ENCODE measurements at regions not wholly inside any gene's neighbourhood (a gene's known extent, or its start where the extent isn't known, plus 50 kb on each side); places are given as distances from the start of the nearest gene placed in this dataset.

DNA sequence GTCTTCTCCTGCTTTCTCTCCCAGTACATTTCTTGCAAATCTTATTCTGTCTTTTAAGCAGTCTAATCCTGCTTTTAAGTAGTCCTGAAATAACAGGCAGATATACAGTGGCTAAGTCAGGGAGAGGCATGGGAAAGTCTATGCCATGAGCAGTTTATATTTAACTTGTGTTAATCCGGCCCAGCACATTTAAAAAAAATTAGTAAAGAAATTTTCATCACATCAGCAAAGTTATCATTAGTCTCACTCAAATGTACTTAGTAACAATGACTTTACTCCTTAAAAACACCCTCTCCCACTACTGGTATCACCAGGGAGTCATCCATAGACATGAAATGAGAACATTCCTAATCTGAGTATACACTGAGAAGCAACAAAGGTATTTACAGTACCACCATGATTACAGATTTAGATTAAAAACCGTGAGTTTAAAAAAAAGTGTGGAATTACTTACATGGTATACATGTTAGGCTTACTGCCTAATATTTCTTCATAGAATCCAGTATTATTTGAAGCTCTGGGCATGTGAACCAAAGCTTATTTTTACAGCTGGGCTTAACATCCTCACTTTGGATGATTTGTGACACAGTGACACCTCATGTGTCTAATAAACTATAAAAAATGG, 75.9 kb upstream of the DAB2 start:
- Mint-ChIP-seq H3K4me3 (no peak overlapping the region), H3K27me3 (peaks cover 11% of the 10 kb centered on the region), H3K36me3 (ENCODE audit: low read depth) (no peaks in the 10 kb centered on the region), H3K9me3 (ENCODE audit: low read depth) (no peaks in the 10 kb centered on the region), H3K27ac (no peak overlapping the region), H3K4me1 (no peaks in the 10 kb centered on the region)
- ATAC-seq (no peak), DNase-seq (no peak)
- ChIA-PET CTCF (no interaction called here), POLR2A (interaction anchor here (0.6 to 0.7 kb wide), 2 partner anchors 125 to 1885 kb away, joined by 3 read pairs; no protein-coding TSS in a partner anchor)
- intact Hi-C loops (cut with DNase I, micrococcal nuclease): no loop called here

DNA sequence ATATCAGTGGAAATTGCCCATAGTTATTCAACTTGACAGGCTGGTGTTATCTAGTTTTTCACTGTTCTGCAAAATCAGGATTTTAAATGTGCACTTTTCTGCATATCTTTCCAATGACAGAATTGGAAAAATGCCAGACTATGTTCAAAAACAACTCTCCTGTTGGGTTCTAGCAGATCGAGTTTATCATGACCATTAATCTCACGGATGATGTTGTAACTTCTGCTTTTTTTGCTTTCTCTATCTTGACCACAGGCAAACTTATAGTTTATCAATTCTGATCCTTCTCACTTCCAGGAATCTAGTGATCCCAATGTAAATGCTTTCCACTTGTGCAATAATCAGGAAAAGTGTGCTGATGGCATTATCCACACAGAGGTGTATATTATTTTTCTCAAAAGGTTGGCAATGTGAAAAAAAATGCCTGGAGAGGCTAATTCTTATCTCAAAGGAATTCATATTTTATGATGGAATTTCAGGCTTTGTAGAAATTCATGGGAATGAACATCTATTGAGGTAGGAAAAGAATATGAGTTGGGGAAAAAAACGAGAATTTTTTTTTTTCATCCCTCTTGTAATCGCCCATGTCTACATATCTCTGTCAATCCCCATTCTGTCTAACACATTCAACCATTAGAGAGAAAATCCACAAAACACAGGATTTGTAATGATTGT, 73.6 kb upstream of the DAB2 start:
- H3K36me3 Mint-ChIP-seq (ENCODE audit: low read depth): no peaks in the 10 kb centered on the region
- no peak overlapping the region for H3K4me3 Mint-ChIP-seq
- ATAC-seq (no peak), DNase-seq (no peak)
- POLR2A ChIA-PET: no interaction called here
- CTCF ChIA-PET: no interaction called here
- no peaks in the 10 kb centered on the region for H3K9me3 Mint-ChIP-seq (ENCODE audit: low read depth)
- no peaks in the 10 kb centered on the region for H3K4me1 Mint-ChIP-seq
- H3K27ac Mint-ChIP-seq: no peak overlapping the region
- peaks cover 6% of the 10 kb centered on the region for H3K27me3 Mint-ChIP-seq
- intact Hi-C loops (cut with DNase I, micrococcal nuclease): loop anchor here in 1 of 2 experiments (10.0 kb wide), 1 partner anchor 1616 kb away; no protein-coding TSS in a partner anchor

DNA sequence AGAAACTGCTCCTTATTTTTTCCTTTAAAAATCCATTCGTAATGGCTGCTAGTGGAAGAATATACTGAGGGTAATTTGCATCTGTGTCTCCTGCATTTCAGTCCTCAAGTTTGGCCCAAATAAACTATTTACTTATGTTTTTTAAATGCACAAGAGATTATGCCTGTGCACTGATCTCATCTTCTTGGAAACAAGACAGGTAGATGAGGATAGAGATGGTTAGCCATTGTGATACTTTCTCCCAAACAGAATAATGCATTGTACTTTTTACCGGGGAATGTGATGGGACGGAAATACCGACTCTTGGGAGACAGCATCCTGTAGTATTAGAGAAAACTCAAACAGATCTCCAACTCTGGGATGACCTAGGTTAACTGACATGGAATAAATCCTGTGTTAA, 72.5 kb upstream of the DAB2 start:
- intact Hi-C loops (cut with DNase I, micrococcal nuclease): loop anchor here in 1 of 2 experiments (10.0 kb wide), 1 partner anchor 1617 kb away; no protein-coding TSS in a partner anchor
- Mint-ChIP-seq H3K36me3 (ENCODE audit: low read depth) (no peaks in the 10 kb centered on the region), H3K9me3 (ENCODE audit: low read depth) (no peaks in the 10 kb centered on the region), H3K27ac (no peak overlapping the region), H3K27me3 (peaks cover 6% of the 10 kb centered on the region), H3K4me3 (no peak overlapping the region), H3K4me1 (no peaks in the 10 kb centered on the region)
- ChIA-PET POLR2A (no interaction called here), CTCF (interaction anchor here (0.6 kb wide), 1 partner anchor 348 kb away, joined by 3 read pairs; no protein-coding TSS in a partner anchor)
- no peak for ATAC-seq
- no peak for DNase-seq

DNA sequence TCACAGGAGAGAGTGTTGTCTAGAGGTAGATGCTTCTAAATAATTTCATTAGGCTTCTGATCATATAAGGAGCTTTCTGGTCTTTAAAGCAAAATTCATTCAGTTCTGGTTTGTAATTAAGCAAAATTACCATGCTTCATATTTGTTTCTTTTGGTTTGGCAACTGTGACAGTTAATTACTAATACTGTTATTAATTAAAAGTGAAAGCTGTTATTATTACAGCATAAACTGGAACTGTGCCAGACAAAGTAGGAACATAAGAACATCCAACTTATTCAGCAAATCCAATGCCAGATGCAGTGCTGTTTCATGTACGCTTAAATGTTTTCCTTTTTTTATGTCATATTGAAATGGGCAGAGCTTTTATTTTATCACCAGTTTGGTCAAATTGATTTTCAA, 70.4 kb upstream of the DAB2 start:
- no peak overlapping the region for H3K27ac Mint-ChIP-seq
- CTCF ChIA-PET: interaction anchor here (0.7 to 1.3 kb wide), 3 partner anchors 9 to 273 kb away, joined by 3 read pairs; no protein-coding TSS in a partner anchor

DNA sequence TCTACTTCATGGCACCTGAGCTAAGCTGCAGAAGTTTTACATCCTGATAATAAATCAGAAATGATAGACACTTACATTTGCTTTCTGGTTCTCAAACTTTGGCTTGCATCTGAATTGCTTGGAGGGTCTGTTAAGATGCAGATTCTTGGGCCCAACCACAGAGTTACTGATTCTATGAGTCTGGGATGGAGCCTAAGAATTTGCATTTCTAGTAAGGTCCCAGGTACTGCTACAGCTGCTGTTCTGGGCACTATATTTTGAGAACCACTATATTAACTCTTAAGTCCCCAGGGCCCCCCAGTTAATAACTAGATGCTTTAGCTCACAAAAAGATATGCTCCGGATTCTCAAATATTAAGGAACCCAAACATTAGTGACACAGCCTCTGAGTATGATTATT, 69.8 kb upstream of the DAB2 start:
- ATAC-seq: no peak
- peaks cover 7% of the 10 kb centered on the region for H3K9me3 Mint-ChIP-seq (ENCODE audit: low read depth)

More for the DNA sequence above, 70.4 kb upstream of the DAB2 start:
- Mint-ChIP-seq H3K4me3 (no peak overlapping the region), H3K4me1 (no peaks in the 10 kb centered on the region), H3K9me3 (ENCODE audit: low read depth) (peaks cover 1% of the 10 kb centered on the region), H3K36me3 (ENCODE audit: low read depth) (no peaks in the 10 kb centered on the region), H3K27me3 (peaks cover 6% of the 10 kb centered on the region)
- no peak for ATAC-seq
- DNase-seq: no peak
- POLR2A ChIA-PET: no interaction called here
- intact Hi-C loops (cut with DNase I, micrococcal nuclease): loop anchor here in 1 of 2 experiments (10.0 kb wide), 1 partner anchor 1620 kb away; no protein-coding TSS in a partner anchor

DNA sequence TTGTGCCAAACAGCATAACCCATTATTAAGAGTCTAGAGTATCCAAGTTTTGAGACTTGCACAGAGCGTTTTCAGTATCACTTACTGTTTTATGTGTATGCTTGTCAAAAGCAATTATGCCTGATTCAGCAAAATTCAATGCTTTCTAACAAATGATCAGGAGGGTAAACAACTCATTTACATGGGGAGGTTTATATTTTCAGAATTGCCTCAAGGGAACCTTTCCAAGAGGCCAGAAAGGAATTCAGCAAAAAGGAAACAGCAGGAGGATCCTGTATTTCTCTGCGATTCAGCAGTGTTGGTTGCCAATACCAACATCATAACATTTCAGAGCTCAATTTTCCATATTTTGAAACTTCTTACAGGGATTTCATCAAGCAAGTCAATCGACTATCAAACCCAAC, 69.3 kb upstream of the DAB2 start:
- Mint-ChIP-seq H3K27me3 (peaks cover 9% of the 10 kb centered on the region), H3K27ac (no peak overlapping the region), H3K4me1 (no peaks in the 10 kb centered on the region), H3K9me3 (ENCODE audit: low read depth) (peaks cover 9% of the 10 kb centered on the region), H3K4me3 (no peak overlapping the region), H3K36me3 (ENCODE audit: low read depth) (no peaks in the 10 kb centered on the region)
- no peak for DNase-seq
- intact Hi-C loops (cut with DNase I, micrococcal nuclease): loop anchor here in 1 of 2 experiments (10.0 kb wide), 1 partner anchor 1621 kb away; no protein-coding TSS in a partner anchor
- no peak for ATAC-seq
- ChIA-PET CTCF (interaction anchor here (1.0 to 1.3 kb wide), 2 partner anchors 10 to 53 kb away, joined by 3 read pairs; no protein-coding TSS in a partner anchor), POLR2A (no interaction called here)

More for the DNA sequence above, 69.8 kb upstream of the DAB2 start:
- H3K4me3 Mint-ChIP-seq: no peak overlapping the region
- H3K36me3 Mint-ChIP-seq (ENCODE audit: low read depth): no peaks in the 10 kb centered on the region
- DNase-seq: no peak
- ChIA-PET CTCF (interaction anchor here (1.0 to 1.3 kb wide), 2 partner anchors 10 to 53 kb away, joined by 3 read pairs; no protein-coding TSS in a partner anchor), POLR2A (no interaction called here)
- intact Hi-C loops (cut with DNase I, micrococcal nuclease): loop anchor here in 1 of 2 experiments (10.0 kb wide), 1 partner anchor 1620 kb away; no protein-coding TSS in a partner anchor
- no peaks in the 10 kb centered on the region for H3K4me1 Mint-ChIP-seq
- no peak overlapping the region for H3K27ac Mint-ChIP-seq
- peaks cover 9% of the 10 kb centered on the region for H3K27me3 Mint-ChIP-seq

DNA sequence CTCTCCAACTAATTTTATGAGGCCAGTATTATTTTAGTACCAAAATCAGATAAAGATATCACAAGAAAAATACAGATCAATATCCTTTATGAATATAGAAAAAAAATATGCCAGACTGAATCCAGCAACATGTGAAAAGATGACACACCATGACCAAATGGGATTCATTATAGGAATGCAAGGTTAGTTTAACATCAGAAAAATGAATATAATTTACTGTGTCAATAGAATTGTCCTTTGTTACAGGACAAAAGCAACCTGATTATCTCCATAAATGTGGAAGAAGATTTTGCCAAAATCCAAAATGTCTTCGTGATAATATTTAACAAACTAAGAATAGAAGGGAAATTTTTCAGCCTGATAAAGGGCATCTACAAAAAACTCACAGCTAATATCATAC, 66.4 kb upstream of the DAB2 start:
- Mint-ChIP-seq H3K27me3 (peaks cover 5% of the 10 kb centered on the region), H3K27ac (no peak overlapping the region), H3K9me3 (ENCODE audit: low read depth) (peaks cover 9% of the 10 kb centered on the region), H3K36me3 (ENCODE audit: low read depth) (no peaks in the 10 kb centered on the region), H3K4me1 (no peaks in the 10 kb centered on the region), H3K4me3 (no peak overlapping the region)
- ChIA-PET CTCF (no interaction called here), POLR2A (no interaction called here)
- DNase-seq (no peak), ATAC-seq (no peak)
- intact Hi-C loops (cut with DNase I, micrococcal nuclease): loop anchor here in 1 of 2 experiments (10.0 kb wide), 1 partner anchor 1624 kb away; no protein-coding TSS in a partner anchor

DNA sequence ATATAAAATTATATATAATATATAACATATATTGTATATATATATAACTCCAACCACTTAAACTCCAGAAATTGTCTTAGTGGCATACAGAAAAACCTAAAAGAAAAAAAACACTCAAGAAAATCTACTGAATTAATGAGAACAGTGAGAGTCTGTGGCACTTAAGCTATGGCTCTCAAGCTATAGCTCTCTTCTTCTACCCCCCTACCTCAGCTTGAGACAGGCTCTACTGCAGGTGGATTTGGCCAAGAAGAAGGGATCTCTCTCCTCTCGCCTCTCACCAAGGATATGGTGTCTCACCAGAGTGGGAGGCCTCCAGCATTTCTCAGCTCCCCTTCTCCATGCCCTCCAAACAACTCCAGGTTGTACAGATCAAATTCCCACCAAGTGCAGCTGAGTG, 64.5 kb upstream of the DAB2 start:
- POLR2A ChIA-PET: no interaction called here
- Mint-ChIP-seq H3K9me3 (ENCODE audit: low read depth) (peaks cover 9% of the 10 kb centered on the region), H3K36me3 (ENCODE audit: low read depth) (no peaks in the 10 kb centered on the region), H3K27ac (no peak overlapping the region), H3K27me3 (peaks cover 7% of the 10 kb centered on the region), H3K4me1 (no peaks in the 10 kb centered on the region), H3K4me3 (no peak overlapping the region)
- intact Hi-C loops (cut with DNase I, micrococcal nuclease): no loop called here
- no peak for DNase-seq
- ATAC-seq: peak; percentile 69
- CTCF ChIA-PET: interaction anchor here (0.5 to 1.3 kb wide), 3 partner anchors 11 to 1619 kb away, joined by 3 to 4 read pairs (median 4); no protein-coding TSS in a partner anchor

DNA sequence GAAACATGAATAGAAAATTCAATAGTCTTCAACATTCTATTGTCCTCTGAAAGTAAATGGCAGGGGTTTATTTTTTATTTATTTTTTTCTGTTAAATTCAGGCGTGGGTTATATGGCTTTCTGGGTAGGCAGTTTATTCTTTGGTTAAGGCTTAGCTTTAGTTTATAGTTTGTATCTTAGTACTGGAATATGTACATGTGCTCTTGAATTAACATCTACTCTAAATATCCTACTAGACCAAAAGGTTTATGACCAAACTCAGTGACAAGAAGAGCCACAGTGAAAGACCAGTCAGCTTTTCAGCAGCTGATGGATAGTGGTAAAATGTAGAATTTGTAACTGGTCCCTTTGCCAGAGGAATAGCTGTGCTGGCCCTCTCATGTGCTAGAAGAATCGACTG, 62.0 kb upstream of the DAB2 start:
- Mint-ChIP-seq H3K36me3 (ENCODE audit: low read depth) (no peaks in the 10 kb centered on the region), H3K4me1 (no peaks in the 10 kb centered on the region), H3K4me3 (no peak overlapping the region), H3K9me3 (ENCODE audit: low read depth) (peaks cover 8% of the 10 kb centered on the region), H3K27me3 (peaks cover 7% of the 10 kb centered on the region), H3K27ac (no peak overlapping the region)
- CTCF ChIA-PET: interaction anchor here (0.8 to 1.8 kb wide), 3 partner anchors 27 to 111 kb away, joined by 3 to 5 read pairs (median 4); no protein-coding TSS in a partner anchor
- DNase-seq (no peak), ATAC-seq (no peak)
- intact Hi-C loops (cut with DNase I, micrococcal nuclease): no loop called here
- POLR2A ChIA-PET: no interaction called here

DNA sequence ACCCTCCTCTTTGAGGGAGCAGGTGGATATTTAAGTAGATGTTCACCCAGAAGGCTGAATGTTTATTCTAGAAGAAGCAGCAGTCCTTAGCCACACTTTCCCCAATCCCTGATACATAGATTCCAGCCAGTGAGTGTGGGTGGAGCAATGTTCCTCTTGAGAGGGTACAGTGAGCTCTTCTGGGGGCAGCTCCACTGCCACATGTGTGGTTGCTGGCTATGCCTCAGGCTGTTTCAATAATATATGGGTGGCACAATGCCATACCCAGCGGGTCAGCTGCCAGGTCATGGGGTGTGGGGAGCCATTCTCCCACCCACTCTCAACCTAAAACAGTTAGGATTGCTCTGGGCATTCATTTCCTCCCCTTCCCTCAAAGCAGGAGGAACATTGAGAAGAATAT, 61.6 kb upstream of the DAB2 start:
- Mint-ChIP-seq H3K27ac (no peak overlapping the region), H3K9me3 (ENCODE audit: low read depth) (peaks cover 8% of the 10 kb centered on the region), H3K4me3 (no peak overlapping the region), H3K4me1 (no peaks in the 10 kb centered on the region), H3K27me3 (peaks cover 7% of the 10 kb centered on the region), H3K36me3 (ENCODE audit: low read depth) (no peaks in the 10 kb centered on the region)
- ATAC-seq (no peak), DNase-seq (no peak)
- ChIA-PET POLR2A (interaction anchor here (0.6 kb wide), 1 partner anchor 425 kb away, joined by 3 read pairs; no protein-coding TSS in a partner anchor), CTCF (interaction anchor here (0.8 to 1.8 kb wide), 3 partner anchors 27 to 110 kb away, joined by 3 to 5 read pairs (median 4); no protein-coding TSS in a partner anchor)
- intact Hi-C loops (cut with DNase I, micrococcal nuclease): no loop called here

DNA sequence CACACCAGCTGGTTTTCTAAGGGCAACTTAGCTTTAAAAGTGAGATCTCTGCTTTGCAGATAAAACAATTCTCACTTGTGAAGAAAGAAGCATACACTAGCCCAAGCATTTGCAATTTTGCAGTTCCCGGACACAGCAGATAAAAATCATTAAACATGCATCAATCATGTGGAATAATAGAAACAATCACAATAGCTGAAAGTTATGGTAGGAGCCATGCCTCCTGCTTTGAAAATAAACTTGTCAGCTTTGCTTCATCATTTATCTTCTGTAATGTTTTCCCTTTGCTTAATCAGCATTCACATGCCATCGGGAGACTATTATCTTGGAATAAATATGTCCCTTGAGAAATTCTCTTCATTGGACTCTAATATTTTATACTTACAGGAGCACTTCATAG, 60.3 kb upstream of the DAB2 start:
- peaks cover 7% of the 10 kb centered on the region for H3K27me3 Mint-ChIP-seq
- CTCF ChIA-PET: interaction anchor here (0.6 kb wide), 1 partner anchor 29 kb away, joined by 3 read pairs; no protein-coding TSS in a partner anchor
- no peaks in the 10 kb centered on the region for H3K4me1 Mint-ChIP-seq
- ATAC-seq: no peak
- H3K27ac Mint-ChIP-seq: no peak overlapping the region
- H3K9me3 Mint-ChIP-seq (ENCODE audit: low read depth): peaks cover 8% of the 10 kb centered on the region
- POLR2A ChIA-PET: no interaction called here
- intact Hi-C loops (cut with DNase I, micrococcal nuclease): no loop called here
- no peak for DNase-seq
- no peak overlapping the region for H3K4me3 Mint-ChIP-seq
- H3K36me3 Mint-ChIP-seq (ENCODE audit: low read depth): no peaks in the 10 kb centered on the region
